ENCODE measurements at regions not wholly inside any gene's neighbourhood (a gene's known extent, or its start where the extent isn't known, plus 50 kb on each side); places are given as distances from the start of the nearest gene placed in this dataset.
A peak's percentile ranks its signal among the peaks of the same experiment; 100 is the strongest.

- no peak for DNase-seq (ENCODE audit: low read depth)
Measured at GRCh38 chr2:217299590-217299989, 439.7 kb upstream of the TNP1 start.

GRCh38 chr2:217297096-217297495 is 437.2 kb upstream of the TNP1 start:
- no peak for DNase-seq (ENCODE audit: low read depth)

GRCh38 chr2:217294818-217295217 is 435.0 kb upstream of the TNP1 start:
- no peak for DNase-seq (ENCODE audit: low read depth)

- no peak for DNase-seq (ENCODE audit: low read depth)
Measured at GRCh38 chr2:217294211-217294610, 434.3 kb upstream of the TNP1 start.

GRCh38 chr2:217293607-217294006 is 433.7 kb upstream of the TNP1 start:
- DNase-seq (ENCODE audit: low read depth) = no peak

GRCh38 chr2:217293046-217293445 is 433.2 kb upstream of the TNP1 start:
- DNase-seq (ENCODE audit: low read depth) = no peak

- DNase-seq (ENCODE audit: low read depth) = no peak
Measured at GRCh38 chr2:217291259-217291658, 431.4 kb upstream of the TNP1 start.

GRCh38 chr2:217290467-217290866 is 430.6 kb upstream of the TNP1 start:
- DNase-seq (ENCODE audit: low read depth) = no peak

- no peak for DNase-seq (ENCODE audit: low read depth)
Measured at GRCh38 chr2:217289907-217290280, 430.0 kb upstream of the TNP1 start.

GRCh38 chr2:217289177-217289906 is 429.5 kb upstream of the TNP1 start:
- no peak for DNase-seq (ENCODE audit: low read depth)

- no peak for DNase-seq (ENCODE audit: low read depth)
Measured at GRCh38 chr2:217288472-217289063, 428.7 kb upstream of the TNP1 start.

- DNase-seq (ENCODE audit: low read depth) = no peak
Measured at GRCh38 chr2:217286833-217287232, 427.0 kb upstream of the TNP1 start.

GRCh38 chr2:217285926-217286325 is 426.1 kb upstream of the TNP1 start:
- no peak for DNase-seq (ENCODE audit: low read depth)

GRCh38 chr2:217283460-217283859 is 423.6 kb upstream of the TNP1 start:
- DNase-seq (ENCODE audit: low read depth) = no peak

GRCh38 chr2:217282531-217282930 is 422.7 kb upstream of the TNP1 start:
- no peak for DNase-seq (ENCODE audit: low read depth)

GRCh38 chr2:217279556-217279955 is 419.7 kb upstream of the TNP1 start:
- peak; percentile 82 for DNase-seq (ENCODE audit: low read depth)

GRCh38 chr2:217279140-217279539 is 419.3 kb upstream of the TNP1 start:
- no peak for DNase-seq (ENCODE audit: low read depth)

- DNase-seq (ENCODE audit: low read depth) = peak; percentile 85
Measured at GRCh38 chr2:217277646-217278398, 418.0 kb upstream of the TNP1 start.

GRCh38 chr2:217276433-217276832 is 416.6 kb upstream of the TNP1 start:
- no peak for DNase-seq (ENCODE audit: low read depth)

GRCh38 chr2:217275091-217275490 is 415.2 kb upstream of the TNP1 start:
- DNase-seq (ENCODE audit: low read depth) = no peak

- DNase-seq (ENCODE audit: low read depth) = no peak
Measured at GRCh38 chr2:217274578-217274977, 414.7 kb upstream of the TNP1 start.

- no peak for DNase-seq (ENCODE audit: low read depth)
Measured at GRCh38 chr2:217273851-217274250, 414.0 kb upstream of the TNP1 start.

GRCh38 chr2:217273162-217273561 is 413.3 kb upstream of the TNP1 start:
- DNase-seq (ENCODE audit: low read depth) = no peak
